ENCODE measurements at regions not wholly inside any gene's neighbourhood (a gene's known extent, or its start where the extent isn't known, plus 50 kb on each side); places are given as distances from the start of the nearest gene placed in this dataset.
A peak's percentile ranks its signal among the peaks of the same experiment; 100 is the strongest.
"Not testable (repeated sequence)": the region's sequence is repeated elsewhere in the genome, so short reads cannot be mapped to it uniquely, and the experiment has no call there.

DNA sequence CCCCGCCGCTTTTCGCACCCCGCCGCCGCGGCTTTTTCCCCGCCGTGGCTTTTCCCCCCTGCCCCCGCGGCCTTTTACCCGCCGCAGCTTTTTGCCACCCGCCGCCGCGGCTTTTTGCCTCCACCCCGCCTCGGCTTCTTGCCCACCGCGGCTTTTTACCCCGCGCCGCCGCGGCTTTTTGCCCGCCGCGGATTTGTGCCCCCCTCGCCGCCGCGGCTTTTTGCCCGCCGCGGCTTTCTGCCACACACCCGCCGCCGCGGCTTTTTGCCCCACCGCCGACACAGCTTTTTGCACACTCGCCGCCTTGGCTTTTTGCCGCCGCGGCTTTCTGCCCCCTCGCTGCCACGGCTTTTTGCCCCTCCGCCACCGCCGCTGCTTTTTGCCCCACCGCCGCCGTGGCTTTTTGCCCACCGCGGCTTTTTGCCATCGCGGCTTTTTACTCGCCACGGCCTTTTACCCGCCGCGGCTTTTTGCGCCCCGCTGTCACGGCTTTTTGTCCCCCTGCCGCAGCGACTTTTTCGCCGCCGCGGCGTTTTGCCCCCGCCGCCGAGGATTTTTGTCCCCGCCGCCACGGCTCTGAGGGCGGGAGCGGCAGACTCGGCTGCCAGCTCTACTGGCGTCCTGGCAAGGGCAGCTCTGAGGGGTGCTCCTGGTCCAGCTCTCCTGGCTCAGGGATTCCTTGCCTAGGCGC, 473.6 kb downstream of the FAM72C start:
- TF ChIP-seq, protein P1, sequence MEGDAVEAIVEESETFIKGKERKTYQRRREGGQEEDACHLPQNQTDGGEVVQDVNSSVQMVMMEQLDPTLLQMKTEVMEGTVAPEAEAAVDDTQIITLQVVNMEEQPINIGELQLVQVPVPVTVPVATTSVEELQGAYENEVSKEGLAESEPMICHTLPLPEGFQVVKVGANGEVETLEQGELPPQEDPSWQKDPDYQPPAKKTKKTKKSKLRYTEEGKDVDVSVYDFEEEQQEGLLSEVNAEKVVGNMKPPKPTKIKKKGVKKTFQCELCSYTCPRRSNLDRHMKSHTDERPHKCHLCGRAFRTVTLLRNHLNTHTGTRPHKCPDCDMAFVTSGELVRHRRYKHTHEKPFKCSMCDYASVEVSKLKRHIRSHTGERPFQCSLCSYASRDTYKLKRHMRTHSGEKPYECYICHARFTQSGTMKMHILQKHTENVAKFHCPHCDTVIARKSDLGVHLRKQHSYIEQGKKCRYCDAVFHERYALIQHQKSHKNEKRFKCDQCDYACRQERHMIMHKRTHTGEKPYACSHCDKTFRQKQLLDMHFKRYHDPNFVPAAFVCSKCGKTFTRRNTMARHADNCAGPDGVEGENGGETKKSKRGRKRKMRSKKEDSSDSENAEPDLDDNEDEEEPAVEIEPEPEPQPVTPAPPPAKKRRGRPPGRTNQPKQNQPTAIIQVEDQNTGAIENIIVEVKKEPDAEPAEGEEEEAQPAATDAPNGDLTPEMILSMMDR (optimal IDR thresholded peaks at IDR 0.05 in 1 of 3, IDR thresholded peaks at IDR 0.05 in 1 of 3, conservative IDR thresholded peaks at IDR 0.05 in 1 of 3; ENCODE audit: extremely low read depth in 1 of 3, insufficient read depth in 2 of 3, low read length in 3 of 3), result not testable (repeated sequence)
- TF ChIP-seq EZH2 (IDR thresholded peaks at IDR 0.05; ENCODE audit: low read length), result peak; percentile 72

All from keratinocyte (primary cell).